Panc1 (cell line): ENCODE measurements at regions not wholly inside any gene's neighbourhood (a gene's known extent, or its start where the extent isn't known, plus 50 kb on each side); places are given as distances from the start of the nearest gene placed in this dataset.

Experiments used
- POLR2AphosphoS5 ChIP-seq: IDR thresholded peaks from 2 replicates; pipeline ENCODE4 v1.6.1; 2012; ENCODE audit warnings: mild to moderate bottlenecking, low read depth, low read length, moderate library complexity
- SIN3A ChIP-seq: IDR thresholded peaks from 2 replicates; pipeline ENCODE4 v1.6.1; 2012; ENCODE audit warnings: low read depth, mild to moderate bottlenecking, low read length, moderate library complexity, borderline replicate concordance; ENCODE audit not compliant: insufficient read depth
- TF ChIP-seq, protein P1 (sequence below): fragments of 450-650 bp; IDR thresholded peaks from 2 replicates; pipeline ENCODE4 v1.5.1; 2017; ENCODE audit warnings: mild to moderate bottlenecking
- TF ChIP-seq, protein P2 (sequence below), 2 experiments: IDR thresholded peaks; 2 replicates each; pipeline ENCODE4 v1.6.1; 2011 to 2012; ENCODE audit warnings: low read depth in 2 of 2, control low read depth in 1 of 2, low read length in 1 of 2, mild to moderate bottlenecking in 1 of 2, moderate library complexity in 1 of 2; ENCODE audit not compliant: insufficient read depth in 1 of 2

DNA sequence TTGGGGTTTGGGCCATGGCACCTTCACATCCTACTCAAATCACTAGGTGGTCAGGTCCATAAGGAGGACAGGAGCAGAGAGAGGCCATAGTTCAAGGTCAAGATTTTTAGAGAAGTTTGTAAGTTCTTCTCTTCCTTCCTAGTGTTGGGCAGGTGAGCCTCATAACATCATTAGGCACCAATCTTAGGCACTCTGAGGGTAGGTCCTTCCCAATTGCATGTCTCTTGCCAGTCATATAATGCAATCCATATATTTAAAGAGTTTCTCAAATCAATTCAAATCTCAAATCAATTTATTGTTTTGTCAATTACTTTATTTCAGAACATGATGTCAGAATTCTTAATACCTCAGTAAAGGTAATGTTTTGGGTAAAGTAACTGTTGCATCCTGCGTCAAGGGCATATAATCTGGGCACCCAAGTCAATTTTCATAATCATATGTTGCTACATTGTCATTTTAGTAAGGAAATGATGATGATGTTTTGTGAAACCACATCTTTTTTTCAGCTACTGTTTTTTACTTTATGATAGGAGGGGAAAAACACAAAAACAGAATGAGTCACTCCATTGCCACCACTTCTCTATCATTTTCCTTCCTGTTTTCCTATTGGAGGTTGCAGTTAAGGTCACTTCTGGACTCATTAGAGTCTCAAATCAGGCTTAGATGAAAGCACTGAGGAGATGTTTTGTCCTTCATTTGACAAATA is 122.7 kb downstream of the UCHL5 start:
- TF ChIP-seq POLR2AphosphoS5: no peak
- TF ChIP-seq, protein P1, sequence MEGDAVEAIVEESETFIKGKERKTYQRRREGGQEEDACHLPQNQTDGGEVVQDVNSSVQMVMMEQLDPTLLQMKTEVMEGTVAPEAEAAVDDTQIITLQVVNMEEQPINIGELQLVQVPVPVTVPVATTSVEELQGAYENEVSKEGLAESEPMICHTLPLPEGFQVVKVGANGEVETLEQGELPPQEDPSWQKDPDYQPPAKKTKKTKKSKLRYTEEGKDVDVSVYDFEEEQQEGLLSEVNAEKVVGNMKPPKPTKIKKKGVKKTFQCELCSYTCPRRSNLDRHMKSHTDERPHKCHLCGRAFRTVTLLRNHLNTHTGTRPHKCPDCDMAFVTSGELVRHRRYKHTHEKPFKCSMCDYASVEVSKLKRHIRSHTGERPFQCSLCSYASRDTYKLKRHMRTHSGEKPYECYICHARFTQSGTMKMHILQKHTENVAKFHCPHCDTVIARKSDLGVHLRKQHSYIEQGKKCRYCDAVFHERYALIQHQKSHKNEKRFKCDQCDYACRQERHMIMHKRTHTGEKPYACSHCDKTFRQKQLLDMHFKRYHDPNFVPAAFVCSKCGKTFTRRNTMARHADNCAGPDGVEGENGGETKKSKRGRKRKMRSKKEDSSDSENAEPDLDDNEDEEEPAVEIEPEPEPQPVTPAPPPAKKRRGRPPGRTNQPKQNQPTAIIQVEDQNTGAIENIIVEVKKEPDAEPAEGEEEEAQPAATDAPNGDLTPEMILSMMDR: no peak
- TF ChIP-seq SIN3A: no peak
- TF ChIP-seq, protein P2, sequence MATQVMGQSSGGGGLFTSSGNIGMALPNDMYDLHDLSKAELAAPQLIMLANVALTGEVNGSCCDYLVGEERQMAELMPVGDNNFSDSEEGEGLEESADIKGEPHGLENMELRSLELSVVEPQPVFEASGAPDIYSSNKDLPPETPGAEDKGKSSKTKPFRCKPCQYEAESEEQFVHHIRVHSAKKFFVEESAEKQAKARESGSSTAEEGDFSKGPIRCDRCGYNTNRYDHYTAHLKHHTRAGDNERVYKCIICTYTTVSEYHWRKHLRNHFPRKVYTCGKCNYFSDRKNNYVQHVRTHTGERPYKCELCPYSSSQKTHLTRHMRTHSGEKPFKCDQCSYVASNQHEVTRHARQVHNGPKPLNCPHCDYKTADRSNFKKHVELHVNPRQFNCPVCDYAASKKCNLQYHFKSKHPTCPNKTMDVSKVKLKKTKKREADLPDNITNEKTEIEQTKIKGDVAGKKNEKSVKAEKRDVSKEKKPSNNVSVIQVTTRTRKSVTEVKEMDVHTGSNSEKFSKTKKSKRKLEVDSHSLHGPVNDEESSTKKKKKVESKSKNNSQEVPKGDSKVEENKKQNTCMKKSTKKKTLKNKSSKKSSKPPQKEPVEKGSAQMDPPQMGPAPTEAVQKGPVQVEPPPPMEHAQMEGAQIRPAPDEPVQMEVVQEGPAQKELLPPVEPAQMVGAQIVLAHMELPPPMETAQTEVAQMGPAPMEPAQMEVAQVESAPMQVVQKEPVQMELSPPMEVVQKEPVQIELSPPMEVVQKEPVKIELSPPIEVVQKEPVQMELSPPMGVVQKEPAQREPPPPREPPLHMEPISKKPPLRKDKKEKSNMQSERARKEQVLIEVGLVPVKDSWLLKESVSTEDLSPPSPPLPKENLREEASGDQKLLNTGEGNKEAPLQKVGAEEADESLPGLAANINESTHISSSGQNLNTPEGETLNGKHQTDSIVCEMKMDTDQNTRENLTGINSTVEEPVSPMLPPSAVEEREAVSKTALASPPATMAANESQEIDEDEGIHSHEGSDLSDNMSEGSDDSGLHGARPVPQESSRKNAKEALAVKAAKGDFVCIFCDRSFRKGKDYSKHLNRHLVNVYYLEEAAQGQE (IDR thresholded peaks at IDR 0.05; ENCODE audit: insufficient read depth in 1 of 2, low read depth in 2 of 2, low read length in 1 of 2): no peak
